Fibroblast of gingiva (primary cell): ENCODE measurements at regions not wholly inside any gene's neighbourhood (a gene's known extent, or its start where the extent isn't known, plus 50 kb on each side); places are given as distances from the start of the nearest gene placed in this dataset.

ENCODE experiments used
- DNase-seq: peaks from one replicate; pipeline ENCODE4 v3.0.0-alpha.2; 2011; ENCODE audit warnings: low read depth

DNA sequence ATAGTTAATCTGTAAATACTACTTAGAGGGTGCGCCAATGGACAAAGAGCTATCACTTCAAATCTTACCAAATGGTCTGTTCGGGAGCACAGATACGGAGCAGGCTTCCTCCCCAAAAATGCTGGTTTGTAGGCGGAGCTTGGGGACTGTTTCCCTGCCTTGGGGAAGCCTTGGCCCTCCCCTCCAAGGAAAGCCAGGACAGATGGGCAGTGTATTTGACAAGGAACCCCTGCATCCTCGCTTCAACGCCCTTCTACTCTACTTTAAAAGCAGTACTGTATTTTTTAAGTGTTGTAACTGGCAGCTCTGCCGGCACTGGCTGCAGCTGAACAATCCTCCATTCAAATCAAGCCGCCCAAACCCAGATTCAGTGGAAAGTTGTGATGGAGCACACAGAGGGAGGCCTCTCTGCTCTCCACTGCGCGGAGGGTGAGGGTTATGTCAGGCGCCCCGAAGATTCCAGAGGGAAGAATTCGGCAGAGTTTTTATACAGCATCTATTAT lies 83.1 kb upstream of the FNDC3B start:
- no peak for DNase-seq

DNA sequence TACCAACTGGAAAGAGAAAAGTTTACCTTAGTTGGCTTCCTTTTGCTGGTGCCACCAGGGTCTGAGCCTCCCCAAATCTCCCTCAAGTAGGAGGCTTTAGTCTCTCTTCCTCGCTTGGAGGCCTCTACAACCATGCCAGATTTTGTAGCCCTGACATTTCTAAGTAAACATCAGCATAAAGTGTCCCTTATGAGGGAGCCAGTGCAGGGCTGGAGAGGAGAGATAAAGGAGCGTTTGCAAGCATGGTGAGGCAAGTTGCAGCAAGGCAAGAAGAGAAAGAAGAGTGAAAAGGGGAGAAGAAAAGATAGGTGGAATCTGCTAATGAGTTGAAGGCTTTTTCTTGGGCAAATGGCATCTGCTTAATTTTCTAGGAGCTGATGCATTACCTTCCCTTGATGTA lies 82.7 kb upstream of the FNDC3B start:
- DNase-seq = no peak

DNA sequence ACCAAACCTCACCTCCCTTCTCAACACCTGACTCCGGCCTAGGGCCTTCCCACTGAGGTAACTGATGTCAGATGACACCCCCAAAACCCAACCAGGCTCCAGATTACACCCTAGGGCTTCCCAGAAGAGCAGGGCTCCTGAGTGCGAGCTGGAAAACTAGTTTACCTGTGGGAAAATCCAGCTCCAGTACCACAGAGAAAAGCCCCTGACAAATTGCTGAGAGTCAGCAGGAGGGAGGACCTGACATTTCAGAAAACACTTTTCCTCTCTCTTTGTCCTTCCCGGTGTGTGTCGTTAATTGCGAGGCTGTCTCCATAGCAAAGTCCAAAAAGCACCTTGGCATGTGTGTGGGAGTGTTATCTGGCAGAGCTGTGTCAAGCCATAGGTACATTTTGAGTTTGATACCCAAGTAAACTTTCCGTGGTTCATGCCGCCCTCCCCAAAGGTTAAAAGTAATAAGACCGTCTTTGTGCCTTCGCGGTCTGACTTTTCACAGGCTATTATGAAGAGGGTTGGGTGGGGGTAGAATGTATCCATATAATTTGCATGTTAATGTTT lies 79.8 kb upstream of the FNDC3B start:
- DNase-seq = no peak

DNA sequence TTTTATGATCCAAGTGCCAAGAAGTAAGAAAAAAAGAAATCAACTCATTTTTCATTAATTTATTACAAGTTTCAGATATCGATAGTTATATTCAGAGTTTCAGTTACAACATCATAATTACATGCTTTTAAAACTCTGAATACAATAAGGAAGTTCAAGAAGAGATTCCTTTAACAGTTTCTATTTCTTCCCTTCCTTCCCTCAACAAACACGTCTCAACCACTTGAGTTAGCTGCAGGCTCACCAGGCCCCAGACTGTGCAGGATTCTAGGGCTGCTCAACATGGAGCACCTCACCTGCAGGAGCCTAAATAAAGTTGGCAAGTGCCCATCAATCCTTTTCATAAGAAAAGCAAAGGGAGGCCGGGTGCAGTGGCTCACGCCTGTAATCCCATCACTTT lies 79.2 kb upstream of the FNDC3B start:
- DNase-seq = no peak

DNA sequence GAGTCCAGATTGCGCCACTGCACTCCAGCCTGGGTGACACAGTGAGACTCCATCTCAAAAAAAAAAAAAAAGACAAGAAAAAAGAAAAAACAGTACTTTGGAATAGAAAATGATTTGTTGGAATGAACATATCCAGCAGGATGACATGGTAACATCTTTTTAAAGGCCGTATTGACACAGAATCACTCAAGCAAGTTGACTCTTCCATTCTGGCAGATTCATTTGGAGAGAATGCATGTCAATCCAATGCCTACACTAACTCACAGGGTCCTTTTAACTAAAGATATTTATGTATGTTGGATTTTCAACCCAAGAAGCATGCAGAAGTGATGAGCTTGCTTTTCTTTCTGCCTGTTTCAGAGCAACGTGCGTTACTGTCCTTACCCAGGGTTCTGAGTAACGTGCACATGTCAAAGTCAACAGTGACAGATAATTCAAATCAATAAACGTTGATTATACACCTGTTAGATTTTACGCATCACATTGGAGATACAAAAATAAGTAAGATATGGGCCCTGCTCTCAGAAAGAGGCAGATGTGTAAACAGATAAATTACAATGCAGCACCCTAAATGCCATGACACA lies 77.1 kb upstream of the FNDC3B start:
- no peak for DNase-seq

DNA sequence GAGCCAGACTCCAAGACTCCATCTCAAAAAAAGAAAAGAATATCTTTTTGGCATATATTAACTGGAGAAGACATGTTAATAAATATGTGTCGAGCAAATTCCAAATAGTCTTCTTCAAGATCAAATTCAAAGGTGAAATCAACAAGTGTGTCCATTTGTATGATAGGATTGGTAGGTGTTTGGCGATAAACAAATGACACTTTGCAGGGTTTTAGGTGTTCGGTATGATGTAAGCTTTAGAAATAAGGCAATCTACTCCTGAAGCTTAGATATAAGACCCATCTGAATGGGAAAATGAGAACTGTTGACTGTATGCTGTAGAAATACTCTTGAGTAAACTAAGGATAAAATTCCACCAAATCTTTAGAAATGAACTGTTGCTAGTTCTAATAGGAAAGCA lies 75.8 kb upstream of the FNDC3B start:
- DNase-seq = no peak

DNA sequence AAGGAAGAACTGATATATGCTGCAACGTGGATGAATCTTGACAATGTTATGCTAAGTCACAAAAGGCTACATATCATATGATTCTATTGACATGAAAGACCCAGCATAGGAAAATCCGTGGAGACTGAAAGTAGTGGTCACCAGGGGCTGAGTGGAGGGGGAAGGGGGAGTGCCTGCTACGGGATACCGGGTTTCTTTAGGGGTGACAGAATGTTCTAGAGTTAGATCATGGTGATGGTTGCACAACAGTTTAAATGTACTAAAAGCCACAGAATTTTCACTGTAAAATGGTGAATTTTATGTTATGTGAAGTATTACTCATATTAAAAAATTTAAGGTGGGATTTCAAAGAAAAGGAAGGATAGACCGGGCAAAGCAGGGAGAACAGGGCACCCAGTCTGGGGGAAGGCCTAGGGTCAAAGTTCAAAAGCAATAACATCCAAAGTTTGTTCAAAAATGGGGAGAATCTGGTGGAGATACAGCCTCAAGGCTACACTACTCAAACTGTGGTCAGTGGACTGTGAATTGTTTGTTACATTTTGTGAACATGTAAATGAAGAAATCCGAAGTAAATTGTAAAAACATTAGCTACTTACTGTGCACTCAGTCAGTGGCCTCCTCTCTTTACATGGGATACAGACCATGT lies 74.2 kb upstream of the FNDC3B start:
- DNase-seq = no peak

DNA sequence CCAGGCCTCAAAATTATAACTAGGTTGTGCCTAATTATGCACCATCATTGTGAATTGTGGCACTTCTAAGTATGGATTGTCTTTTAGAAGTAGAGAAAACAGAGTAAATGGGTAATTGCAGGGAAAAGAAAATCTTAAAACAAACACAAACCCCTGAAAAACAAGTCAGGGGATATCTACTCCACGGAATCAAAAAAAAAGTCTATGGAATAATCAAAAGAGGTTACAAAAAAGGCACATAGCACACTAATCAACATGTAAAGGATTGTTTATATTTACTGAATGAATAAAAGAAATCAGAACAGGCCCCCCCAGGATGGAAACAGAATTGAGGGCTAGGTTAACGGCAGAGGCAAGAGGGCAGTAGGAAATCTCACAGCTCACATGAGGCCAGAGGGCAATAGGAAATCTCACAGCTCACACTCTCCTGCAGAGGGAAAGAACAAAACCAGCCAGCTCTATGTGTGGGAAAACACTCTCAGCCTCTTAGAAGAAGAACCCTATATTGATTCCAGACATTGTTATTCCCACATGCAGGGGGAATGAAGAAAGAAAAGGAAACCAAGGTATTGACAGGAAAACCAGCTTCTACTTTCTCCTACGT lies 72.7 kb upstream of the FNDC3B start:
- DNase-seq = no peak

DNA sequence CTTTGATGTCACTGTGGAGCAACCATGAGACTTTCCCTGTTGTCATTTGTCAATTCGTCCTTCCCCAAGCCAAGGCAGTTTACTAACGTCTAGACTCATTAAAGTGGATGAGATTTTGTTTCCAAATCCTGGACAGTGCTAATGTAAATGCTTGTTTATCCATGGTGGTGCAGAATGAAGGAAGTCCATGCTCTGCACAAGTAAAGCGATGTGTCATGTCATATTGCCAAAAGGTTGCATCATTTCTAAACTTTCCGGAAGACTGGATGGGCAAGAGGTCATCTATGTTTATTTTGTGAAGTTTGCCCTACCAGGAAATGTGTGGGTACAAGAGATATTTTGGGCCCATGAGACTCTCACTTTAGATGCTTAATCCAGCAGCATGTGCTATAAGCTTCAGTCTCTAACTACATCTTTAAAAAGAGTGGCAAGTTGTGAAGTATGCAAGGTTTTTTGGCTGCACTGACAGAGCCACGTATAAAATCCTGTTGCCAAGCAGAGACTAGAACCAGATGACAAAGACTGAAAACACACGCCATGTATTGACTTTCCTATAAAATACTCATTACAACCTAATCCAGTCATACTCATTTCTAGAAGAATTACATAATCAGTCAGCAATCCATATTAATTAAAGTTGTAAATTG lies 72.1 kb upstream of the FNDC3B start:
- DNase-seq = peak; percentile 91

DNA sequence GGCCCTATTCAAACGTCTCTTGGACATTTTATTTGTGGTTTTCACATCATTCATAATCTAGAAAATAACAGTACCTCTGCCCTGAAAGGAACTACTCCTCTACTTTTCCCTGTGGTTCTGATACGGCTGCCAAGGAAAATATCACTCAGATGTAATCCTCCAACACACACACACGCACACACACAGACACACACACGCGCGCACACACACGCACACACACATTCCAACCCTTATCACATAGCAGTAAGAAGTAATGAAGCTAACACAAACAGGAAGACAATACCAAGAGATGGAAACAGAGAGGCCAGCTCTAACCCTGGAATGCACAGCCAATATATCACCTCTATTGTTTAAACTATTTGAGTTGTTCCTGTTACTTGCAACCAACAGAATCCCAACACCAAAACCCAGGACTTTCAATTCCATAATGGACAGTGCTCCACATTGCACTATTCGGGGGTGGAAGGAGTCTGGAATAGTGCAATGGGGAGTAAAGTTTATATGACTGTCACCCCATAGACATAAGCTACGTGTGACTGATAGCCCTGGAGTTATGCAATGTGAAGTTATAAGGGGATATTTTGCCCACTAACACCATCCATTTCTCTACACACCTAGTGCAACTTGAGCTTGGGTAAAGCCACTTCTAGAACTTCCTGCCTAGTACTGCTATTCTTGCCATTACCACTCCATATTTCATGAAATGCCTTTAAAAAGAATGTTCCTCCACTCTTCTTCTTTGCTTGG lies 71.3 kb upstream of the FNDC3B start:
- DNase-seq = peak; percentile 62

DNA sequence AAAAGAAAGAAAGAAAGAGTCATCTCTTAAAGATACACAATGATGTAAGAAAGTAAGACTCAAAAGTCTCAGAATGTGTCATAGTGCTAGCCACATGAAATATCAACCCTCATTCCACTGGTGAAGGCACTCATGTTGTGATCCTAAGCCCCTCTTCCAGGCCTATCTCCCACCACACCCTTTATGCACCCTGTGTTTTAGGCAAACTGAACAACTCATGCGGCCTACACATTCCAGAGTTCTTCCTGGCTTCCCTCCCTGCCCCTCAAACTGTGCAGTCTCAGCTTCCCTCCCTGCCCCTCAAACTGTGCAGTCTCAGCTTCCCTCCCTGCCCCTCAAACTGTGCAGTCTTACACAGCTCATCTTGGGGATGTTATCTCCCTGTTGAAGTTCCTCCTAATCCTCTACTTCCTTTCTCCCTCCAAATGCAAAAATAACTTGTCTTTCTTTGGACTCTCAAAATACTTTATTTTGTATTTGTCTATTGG lies 69.0 kb upstream of the FNDC3B start:
- no peak for DNase-seq

DNA sequence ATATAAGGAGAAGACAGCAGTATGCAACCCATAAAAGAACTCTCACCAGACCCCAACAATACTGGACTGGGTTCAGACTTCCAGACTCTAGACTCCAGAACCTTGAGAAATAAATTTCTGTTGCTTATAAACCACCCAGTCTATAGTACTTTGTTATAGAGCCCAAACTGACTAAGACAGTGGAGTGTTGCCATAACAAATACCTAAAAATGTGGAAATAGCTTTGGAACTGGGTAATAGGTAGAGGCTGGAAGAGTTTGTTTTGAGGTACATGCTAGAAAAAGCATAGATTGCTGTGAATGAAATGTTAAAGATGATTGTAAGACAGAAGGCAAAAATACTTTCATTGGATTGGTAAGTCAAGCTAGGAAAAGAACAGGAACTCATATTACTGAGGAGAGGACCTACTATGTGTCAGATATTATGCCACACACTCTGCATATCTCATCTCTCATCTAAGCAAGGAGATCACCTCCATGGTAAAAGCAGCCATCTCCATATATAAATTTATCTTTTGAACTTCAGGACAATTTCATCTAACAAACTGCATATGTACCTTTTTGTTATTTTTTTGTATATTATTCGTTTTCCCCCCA lies 67.4 kb upstream of the FNDC3B start:
- peak; percentile 35 for DNase-seq

DNA sequence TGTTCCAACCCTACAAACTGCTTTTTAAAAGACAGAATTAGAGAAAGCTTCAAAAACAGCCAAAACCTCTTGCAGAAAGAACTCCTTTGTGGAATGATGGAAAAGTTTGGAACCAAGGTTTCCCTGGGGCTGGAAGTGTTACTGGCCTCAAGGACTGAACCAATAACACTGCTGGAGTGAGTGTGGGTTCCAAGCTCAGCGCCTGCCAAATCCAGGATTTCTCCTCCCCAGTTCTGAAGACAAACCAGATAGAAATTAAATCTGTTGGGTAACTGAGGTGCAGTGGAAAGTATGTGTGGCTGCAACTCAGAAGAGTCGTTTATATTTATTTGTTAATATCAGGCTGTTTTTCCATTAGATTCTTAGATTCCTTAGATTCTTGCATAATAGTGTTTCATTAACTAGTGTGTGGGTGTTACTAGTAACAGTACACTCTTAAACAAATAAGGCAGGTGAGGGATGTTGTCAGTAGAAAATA lies 66.5 kb upstream of the FNDC3B start:
- DNase-seq = peak; percentile 71

DNA sequence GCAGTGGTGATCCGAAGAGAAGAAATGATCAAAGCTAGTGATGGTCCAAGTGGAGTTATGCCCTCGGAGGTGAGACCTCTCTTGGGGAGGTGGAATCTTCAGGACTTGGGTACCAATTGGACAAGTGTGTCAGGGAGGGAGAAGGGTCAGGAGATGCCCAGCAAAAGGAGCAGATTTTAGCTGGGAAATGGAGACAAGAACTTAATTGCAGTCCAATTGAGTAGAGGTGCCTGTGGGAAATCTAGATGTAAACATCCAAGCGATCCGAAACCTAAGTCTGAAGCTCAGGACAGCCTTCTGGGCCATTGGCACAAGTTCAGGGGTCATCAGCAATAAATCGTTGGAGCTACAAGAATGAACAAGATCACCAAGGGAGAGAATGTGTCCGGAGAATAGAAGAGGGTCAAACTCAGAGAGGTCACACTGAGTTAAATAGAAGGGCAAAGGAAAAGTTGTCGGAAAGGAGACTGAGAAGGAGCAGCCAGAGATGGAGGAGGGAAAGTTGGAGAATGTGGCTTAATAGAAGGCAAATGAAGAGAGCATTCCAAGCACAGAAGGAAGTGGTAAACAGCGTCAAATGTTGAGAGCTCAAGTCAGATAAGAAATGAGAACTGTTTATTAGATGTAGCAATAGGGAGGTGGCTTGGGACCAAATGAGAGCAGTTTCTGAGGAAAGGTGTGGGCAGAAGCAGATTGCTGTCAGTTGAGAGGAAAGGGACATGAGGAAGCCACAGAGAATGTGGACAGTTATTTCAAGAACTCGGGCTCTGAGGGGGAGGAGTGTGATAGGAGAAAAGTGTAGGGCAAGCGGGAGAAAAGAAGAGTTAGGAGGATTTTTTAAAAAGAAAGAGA lies 64.2 kb upstream of the FNDC3B start:
- no peak for DNase-seq

DNA sequence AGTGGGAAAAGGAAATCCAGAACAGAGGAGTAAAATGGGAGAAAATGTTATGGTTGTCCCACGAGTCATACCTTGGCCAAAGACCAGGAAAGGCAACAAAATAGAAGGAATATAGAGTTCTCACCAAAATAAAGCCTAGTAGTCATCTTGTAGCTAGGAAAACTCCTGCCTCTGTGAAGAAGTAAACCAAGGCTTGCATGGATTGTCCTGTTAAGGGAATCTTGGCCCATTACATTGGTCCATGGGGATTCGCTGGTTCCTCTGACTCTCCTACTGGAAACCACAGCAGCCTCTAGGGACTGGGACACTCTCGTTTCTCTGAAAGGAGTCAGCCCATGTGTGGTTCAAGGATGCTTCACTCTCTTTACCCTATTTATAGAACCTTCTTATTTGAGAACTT lies 62.9 kb upstream of the FNDC3B start:
- no peak for DNase-seq

DNA sequence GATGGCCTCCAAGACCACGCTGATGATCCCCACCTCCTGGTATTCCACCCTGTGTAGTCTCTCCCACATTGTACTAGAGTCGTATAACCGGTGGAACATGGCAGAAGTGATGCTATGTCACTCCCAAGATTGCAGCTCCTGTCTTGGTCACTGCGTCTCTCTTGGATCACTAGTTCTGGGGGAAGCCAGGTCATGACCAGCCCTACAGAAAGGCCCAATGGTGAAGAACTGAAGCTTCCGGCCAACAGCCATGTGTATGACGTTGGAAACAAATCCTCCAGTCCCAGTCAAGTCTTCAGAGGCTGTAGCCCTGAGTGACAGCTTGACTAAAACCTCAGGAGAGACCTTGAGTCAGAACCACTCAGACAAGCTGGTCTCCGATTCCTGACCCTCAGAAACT lies 61.9 kb upstream of the FNDC3B start:
- no peak for DNase-seq

DNA sequence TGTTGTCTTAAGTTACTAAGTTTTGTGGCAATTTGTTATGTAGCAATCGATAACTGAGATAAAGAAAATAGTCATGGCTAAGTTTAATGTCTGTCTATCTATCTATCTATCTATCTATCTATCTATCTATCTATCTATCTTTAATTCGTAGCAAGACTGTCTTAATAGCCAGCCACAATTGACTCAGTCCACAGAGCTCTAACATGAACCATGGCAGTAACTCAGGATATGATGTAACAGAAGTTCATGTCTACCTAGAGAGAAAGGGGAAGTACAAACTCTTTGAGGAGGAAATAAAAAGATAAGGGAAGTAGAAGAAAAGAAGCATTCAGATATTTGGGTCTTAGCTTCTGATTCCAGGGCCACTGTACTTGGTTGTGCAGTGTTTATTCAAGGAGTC lies 61.5 kb upstream of the FNDC3B start:
- DNase-seq = no peak

DNA sequence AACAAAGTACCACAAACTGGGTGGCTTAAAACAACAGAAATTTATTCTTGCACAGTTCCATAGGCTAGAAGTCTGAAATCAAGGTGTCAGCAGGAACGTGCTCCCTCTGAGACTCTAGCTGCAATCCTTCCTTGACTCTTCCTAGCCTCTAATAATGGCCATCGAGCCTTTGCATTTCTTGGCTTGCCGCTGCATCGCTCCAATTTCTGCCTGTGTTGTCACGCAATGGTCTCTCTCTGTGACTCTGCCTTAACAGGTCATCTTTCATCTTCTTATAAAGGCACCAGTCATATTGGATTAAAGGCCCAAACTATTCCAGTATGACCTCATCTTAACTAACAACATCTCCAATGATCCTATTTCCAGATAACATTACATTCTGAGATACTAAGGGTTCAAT lies 61.0 kb upstream of the FNDC3B start:
- no peak for DNase-seq

DNA sequence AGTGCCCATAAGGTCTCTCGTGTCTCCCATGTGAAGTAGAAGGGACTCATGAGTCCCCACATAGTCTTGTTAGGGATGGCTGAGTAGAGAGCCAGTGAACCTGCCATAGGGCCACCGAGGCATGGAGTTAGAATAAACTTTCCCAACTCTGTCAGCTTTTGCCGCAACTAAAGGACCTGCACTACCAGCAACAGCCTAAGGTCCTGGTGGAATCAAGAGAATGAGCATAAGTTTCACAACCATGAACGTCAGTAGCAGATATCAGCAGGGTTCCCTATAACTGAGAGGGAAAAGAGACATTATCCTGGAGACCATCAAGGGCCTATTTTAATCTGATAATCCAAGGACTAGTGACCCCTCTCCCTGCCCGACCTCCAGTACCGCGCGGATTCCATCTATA lies 60.3 kb upstream of the FNDC3B start:
- DNase-seq = no peak

DNA sequence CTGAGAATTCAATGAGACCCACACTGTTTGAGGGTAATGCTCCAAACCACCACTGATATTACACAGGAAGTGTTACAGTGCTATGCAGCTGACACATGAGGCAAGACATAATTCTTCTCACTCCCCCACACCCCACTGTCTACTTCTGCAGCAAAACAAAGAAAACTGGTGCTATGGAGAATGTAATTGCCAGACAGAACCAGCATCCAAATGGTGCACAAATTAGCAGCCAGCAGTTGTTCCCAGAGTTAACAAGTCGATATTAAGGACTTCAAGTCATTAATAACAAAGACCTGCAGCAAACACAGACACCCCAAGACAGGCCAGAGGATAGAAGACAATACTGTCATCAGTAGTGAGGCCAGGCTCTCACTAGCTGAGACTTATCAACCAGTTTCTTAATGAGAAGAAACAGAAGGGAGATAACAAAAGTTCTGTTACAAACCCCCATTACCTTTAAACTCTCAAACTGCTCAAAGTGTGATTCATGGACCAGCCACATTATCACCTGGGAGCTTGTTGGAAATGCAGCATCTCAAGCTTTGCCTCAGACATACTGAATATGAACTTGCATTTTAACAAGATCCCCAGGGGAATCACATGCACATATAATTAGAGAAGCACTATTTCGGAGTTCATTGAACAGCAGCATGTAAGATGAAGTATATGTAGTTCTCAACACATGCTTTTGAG lies 58.7 kb upstream of the FNDC3B start:
- DNase-seq = no peak
